ENCODE measurements at regions not wholly inside any gene's neighbourhood (a gene's known extent, or its start where the extent isn't known, plus 50 kb on each side); places are given as distances from the start of the nearest gene placed in this dataset.

DNA sequence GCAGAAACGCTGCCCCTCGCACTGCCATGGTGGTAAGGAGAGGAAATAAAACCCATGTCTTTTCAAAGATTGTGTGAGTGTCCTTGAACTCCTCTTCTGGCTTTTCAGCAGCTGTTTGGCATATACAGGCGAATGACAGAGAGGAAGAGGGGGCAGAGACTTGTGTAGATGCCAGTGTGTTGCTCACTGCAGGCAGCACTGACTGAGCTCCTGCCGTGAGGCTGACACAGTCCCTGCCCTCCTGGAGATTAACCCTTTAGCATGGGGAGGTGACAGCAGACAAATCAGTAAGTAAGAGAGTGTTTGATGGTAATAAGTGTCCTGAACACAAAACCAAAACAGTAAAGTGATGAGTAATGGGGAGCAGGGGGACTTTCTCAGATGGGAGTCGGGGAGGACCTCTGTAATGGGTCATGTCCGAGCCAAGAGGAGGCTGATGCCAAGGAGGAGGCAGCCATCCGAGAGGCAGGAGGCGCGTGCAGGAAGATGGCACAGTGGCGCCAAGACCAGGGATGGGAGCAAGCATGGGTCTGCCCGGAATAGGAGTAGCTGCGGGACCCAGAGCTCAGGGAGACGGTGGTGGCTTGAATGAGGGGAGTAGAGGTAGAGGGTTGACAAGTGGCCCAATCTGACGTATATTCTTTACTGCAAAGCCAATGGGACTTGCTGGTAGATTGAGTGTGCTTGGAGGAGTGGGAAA, 182.2 kb downstream of the FOXO1 start:
- TF ChIP-seq CTCF (IDR thresholded peaks at IDR 0.05; ENCODE audit: extremely low read depth, missing control alignments), result no peak
- no peak for DNase-seq (ENCODE audit: low spot score)

DNA sequence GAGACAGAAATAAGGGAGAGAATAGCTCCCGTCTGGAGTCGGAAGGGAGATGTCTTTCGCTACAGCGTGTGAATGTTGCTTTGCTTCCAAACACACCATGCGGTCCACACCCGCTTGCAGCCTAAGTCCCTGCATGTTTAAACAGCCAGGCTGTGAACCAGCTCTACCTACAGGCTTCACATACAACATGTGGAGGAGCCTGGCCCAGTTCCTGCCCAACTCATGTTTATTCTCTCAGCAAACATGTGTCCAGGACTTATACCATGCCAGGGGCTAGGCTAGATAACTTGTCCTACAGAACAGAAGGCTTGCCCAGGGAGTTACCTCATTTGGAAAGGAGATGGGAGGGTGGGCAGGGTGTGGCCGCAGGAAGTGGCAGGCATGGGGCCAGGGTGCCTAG, 181.5 kb downstream of the FOXO1 start:
- DNase-seq (ENCODE audit: low spot score), result no peak

GRCh38 chr13:40485611-40486517, 180.6 kb downstream of the FOXO1 start:
- no peak for TF ChIP-seq CTCF (IDR thresholded peaks at IDR 0.05; ENCODE audit: extremely low read depth, missing control alignments)
- peak; percentile 34 for DNase-seq (ENCODE audit: low spot score)

More for the DNA sequence above, 181.5 kb downstream of the FOXO1 start:
- no peak for TF ChIP-seq CTCF (IDR thresholded peaks at IDR 0.05; ENCODE audit: extremely low read depth, missing control alignments)

GRCh38 chr13:40486518-40487163, 179.8 kb downstream of the FOXO1 start:
- no peak for DNase-seq (ENCODE audit: low spot score)
- TF ChIP-seq CTCF (IDR thresholded peaks at IDR 0.05; ENCODE audit: extremely low read depth, missing control alignments), result no peak

GRCh38 chr13:40488869-40489391, 177.5 kb downstream of the FOXO1 start:
- DNase-seq (ENCODE audit: low spot score), result no peak
- TF ChIP-seq CTCF (IDR thresholded peaks at IDR 0.05; ENCODE audit: extremely low read depth, missing control alignments), result no peak

DNA sequence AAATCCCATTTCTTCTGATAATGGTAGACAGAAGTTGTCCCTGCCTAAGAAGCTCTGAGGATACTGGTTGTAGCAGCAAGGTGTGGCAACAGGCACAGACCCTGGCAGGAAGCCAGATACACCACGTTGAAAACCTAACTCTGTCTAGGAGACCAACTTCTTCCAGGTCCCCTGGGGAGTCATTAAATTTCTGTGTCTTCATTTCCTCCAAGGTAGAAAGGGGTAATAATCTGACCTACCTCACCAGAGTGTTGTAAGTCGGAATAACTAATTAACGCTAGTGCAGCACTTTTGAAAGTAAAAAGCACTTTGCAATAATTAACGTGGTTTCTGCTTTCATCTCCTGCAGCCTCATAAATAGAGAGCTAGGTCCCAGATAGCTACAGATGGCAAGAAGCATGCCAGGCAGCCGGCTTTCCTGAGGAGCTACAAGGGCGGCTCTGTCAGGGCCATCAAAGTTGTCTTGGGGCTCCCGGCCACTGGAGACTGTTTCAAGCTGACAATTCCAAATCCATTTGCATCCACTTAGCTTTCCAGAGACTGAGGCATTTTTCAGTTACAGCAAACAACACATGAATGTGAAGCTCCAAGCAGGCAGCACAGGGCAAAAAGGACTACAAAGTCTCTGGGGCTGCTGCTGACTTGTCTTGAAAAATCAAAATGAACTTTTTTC, 176.2 kb downstream of the FOXO1 start:
- DNase-seq (ENCODE audit: low spot score), result no peak

More for the DNA sequence above, 176.2 kb downstream of the FOXO1 start:
- TF ChIP-seq CTCF (IDR thresholded peaks at IDR 0.05; ENCODE audit: extremely low read depth, missing control alignments), result no peak

Measured in GM20000 (cell line).